Ovary (tissue), 7 donors: ENCODE measurements at regions not wholly inside any gene's neighbourhood (a gene's known extent, or its start where the extent isn't known, plus 50 kb on each side); places are given as distances from the start of the nearest gene placed in this dataset.

Experiments
- DNase-seq, 5 donors: peaks; one replicate each; pipeline ENCODE4 v3.0.0-alpha.2; 2019 to 2020
- H3K27ac ChIP-seq, 2 donors: fragments of 200-600 bp; one replicate each; pipeline versions ENCODE4 v1.5.1 to v1.8.0; 2019 to 2022
- H3K27me3 ChIP-seq: fragments of 200-600 bp; one replicate; pipeline ENCODE4 v1.8.0; 2022
- H3K36me3 ChIP-seq: fragments of 200-600 bp; sonication (generic); one replicate; pipeline ENCODE4 v1.5.1; 2019
- H3K4me1 ChIP-seq: one replicate; pipeline ENCODE4 v1.8.1; 2013; ENCODE audit warnings: mild to moderate bottlenecking, moderate library complexity; ENCODE audit not compliant: insufficient read depth
- H3K4me3 ChIP-seq: fragments of 200-600 bp; sonication (generic); one replicate; pipeline ENCODE4 v1.5.1; 2017
- H3K9me3 ChIP-seq, 2 donors: fragments of 200-600 bp in 1 of 2; sonication (generic) in 1 of 2; one replicate each; pipeline versions ENCODE4 v1.5.1 to v1.8.1; 2013 to 2019; ENCODE audit warnings: mild to moderate bottlenecking in 1 of 2, moderate library complexity in 1 of 2
- EP300 ChIP-seq: sonication (generic); formaldehyde crosslinking; IDR thresholded peaks from one replicate; pipeline ENCODE4 v1.6.1; 2017; ENCODE audit warnings: antibody characterized with exemption
- POLR2A ChIP-seq: fragments of 450-650 bp; IDR thresholded peaks from one replicate; pipeline ENCODE4 v1.6.1; 2017; ENCODE audit warnings: antibody characterized with exemption, mild to moderate bottlenecking, moderate library complexity
- WGBS, 3 donors: extraction: QIAGEN DNeasy Blood & Tissue Kit in 1 of 3; methylation state at CpG; one replicate each; pipeline versions ENCODE4 v1.1.5 to v1.1.7; 2013 to 2017; 5-methylcytosine and 5-hydroxymethylcytosine counted together
- intact Hi-C, 4 donors: fragments of 100-400 bp; cut with DNase I; formaldehyde crosslinking; loops; one replicate each; pipeline versions ENCODE4 v1.11.0 to v1.15.1; 2022 to 2023
- TF ChIP-seq, protein P1 (sequence below), 3 donors: fragments of 450-650 bp in 2 of 3; fragments of 200-600 bp in 1 of 3; IDR thresholded peaks; one replicate each; pipeline versions ENCODE4 v1.5.1 to v1.8.0; 2016 to 2022; ENCODE audit warnings: antibody characterized with exemption in 3 of 3, mild to moderate bottlenecking in 1 of 3
- donor health status: DM: no; HTN: no; CAD: no; lungs with moderate emphysema.
- donor health status: DM: no; HTN: no; CAD: no.
- donor health status: Bipolar disorder and iron deficiency.
- donor health status: DM: no; HTN: no; CAD: no.
- donor health status: DM: yes; HTN: yes; CAD: no.

GRCh38 chr5:42036379-42036778 is 111.3 kb downstream of the FBXO4 start:
- TF ChIP-seq, protein P1, sequence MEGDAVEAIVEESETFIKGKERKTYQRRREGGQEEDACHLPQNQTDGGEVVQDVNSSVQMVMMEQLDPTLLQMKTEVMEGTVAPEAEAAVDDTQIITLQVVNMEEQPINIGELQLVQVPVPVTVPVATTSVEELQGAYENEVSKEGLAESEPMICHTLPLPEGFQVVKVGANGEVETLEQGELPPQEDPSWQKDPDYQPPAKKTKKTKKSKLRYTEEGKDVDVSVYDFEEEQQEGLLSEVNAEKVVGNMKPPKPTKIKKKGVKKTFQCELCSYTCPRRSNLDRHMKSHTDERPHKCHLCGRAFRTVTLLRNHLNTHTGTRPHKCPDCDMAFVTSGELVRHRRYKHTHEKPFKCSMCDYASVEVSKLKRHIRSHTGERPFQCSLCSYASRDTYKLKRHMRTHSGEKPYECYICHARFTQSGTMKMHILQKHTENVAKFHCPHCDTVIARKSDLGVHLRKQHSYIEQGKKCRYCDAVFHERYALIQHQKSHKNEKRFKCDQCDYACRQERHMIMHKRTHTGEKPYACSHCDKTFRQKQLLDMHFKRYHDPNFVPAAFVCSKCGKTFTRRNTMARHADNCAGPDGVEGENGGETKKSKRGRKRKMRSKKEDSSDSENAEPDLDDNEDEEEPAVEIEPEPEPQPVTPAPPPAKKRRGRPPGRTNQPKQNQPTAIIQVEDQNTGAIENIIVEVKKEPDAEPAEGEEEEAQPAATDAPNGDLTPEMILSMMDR (IDR thresholded peaks at IDR 0.05), result no peak
- no peak for TF ChIP-seq POLR2A
- TF ChIP-seq EP300, result no peak
- no peaks in the 10 kb centered on the region for H3K4me1 ChIP-seq
- intact Hi-C loops, result no loop called here
- DNase-seq, result no peak
- H3K36me3 ChIP-seq, result no peaks in the 10 kb centered on the region
- no peaks in the 10 kb centered on the region for H3K27me3 ChIP-seq
- WGBS, 3 donors, result 23 to 55% (median 33%) methylated on average over 5 of the region's 5 CpGs
- H3K4me3 ChIP-seq, result no peak overlapping the region
- no peaks in the 10 kb centered on the region for H3K9me3 ChIP-seq
- H3K27ac ChIP-seq, result no peak overlapping the region

DNA sequence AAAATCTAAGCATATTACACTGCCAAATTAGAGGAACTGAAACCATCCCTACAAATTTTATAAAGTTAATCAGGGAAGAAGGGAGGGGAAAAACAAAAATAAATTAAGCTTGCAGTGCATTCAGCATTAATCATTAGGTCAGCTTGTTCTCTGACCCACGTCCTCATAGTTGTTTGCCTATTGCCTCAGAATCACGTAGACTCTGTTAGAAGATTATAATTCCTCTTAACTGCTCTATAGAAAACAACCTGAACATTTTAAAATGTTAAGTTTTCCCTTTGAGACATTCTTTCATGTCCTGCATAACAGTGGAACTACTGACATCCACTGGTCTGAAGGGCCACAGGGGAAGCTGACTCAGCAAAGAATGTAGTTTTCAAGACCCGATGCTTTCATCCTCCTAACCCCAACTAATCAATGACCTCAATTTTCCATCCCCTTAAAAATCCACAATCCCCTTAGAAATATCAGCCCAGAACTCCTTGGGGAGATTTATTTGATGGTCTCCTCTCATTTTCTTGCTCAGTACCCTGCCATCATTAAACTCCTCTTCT is 112.4 kb downstream of the FBXO4 start:
- H3K4me1 ChIP-seq, result no peaks in the 10 kb centered on the region
- no peaks in the 10 kb centered on the region for H3K9me3 ChIP-seq
- H3K27ac ChIP-seq, result no peak overlapping the region
- no peak for TF ChIP-seq EP300
- TF ChIP-seq, protein P1 (IDR thresholded peaks at IDR 0.05), result no peak
- TF ChIP-seq POLR2A, result no peak
- intact Hi-C loops, result no loop called here
- H3K27me3 ChIP-seq, result no peaks in the 10 kb centered on the region
- DNase-seq, result no peak
- no peaks in the 10 kb centered on the region for H3K36me3 ChIP-seq
- WGBS, 3 donors, result 5 to 11% (median 6%) methylated on average over 3 of the region's 3 CpGs
- H3K4me3 ChIP-seq, result no peak overlapping the region

DNA sequence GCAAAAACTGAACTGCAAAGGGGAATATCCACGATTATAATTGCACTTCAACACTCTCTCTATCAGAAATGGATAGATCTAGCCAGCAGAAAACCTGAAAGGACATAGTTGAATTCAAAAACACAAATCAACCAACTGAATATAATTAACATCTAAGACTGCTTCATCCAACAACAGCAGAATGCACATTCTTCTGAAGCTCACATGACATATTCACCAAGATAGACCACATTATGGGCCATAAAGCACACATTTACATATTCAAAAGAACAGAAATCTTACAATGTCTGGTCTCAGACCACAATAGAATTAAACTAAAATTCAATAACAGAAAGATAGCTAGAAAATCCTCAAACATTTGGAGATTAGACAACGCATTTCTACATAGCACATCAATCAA is 118.3 kb downstream of the FBXO4 start:
- Histone ChIP-seq H3K27ac (no peak overlapping the region), H3K4me3 (no peak overlapping the region), H3K36me3 (no peaks in the 10 kb centered on the region), H3K9me3 (no peaks in the 10 kb centered on the region), H3K4me1 (no peaks in the 10 kb centered on the region), H3K27me3 (no peaks in the 10 kb centered on the region)
- TF ChIP-seq EP300 (no peak), POLR2A (no peak)
- TF ChIP-seq, protein P1 (IDR thresholded peaks at IDR 0.05), result no peak
- 89 to 92% (median 89%) methylated on average over 2 of the region's 2 CpGs for WGBS, 3 donors
- intact Hi-C loops, result no loop called here
- no peak for DNase-seq

GRCh38 chr5:42057254-42057690 is 132.2 kb downstream of the FBXO4 start:
- intact Hi-C loops, result no loop called here
- Histone ChIP-seq H3K4me1 (no peaks in the 10 kb centered on the region), H3K9me3 (no peaks in the 10 kb centered on the region), H3K27ac (no peak overlapping the region), H3K4me3 (no peak overlapping the region), H3K36me3 (no peaks in the 10 kb centered on the region), H3K27me3 (no peaks in the 10 kb centered on the region)
- 48 to 59% (median 51%) methylated on average over 5 of the region's 5 CpGs for WGBS, 3 donors
- TF ChIP-seq EP300 (no peak), POLR2A (no peak)
- TF ChIP-seq, protein P1 (IDR thresholded peaks at IDR 0.05), result no peak
- DNase-seq, result peak in 2 of 5 donors; percentile 9 to 22
